GM23338 (cell line): ENCODE measurements at regions not wholly inside any gene's neighbourhood (a gene's known extent, or its start where the extent isn't known, plus 50 kb on each side); places are given as distances from the start of the nearest gene placed in this dataset.

ENCODE experiments used
- ATAC-seq: fragments of 200-7000 bp; cut with Tn5 transposase; 3 replicates; pipeline ENCODE4 v1.9.1; 2020
- DNase-seq: peaks from one replicate; pipeline ENCODE4 v3.0.0-alpha.2; 2015; ENCODE audit warnings: low spot score
- H2AFZ ChIP-seq: fragments of 200-600 bp; sonication (generic); 2 replicates; pipeline ENCODE4 v1.8.0; 2016; ENCODE audit warnings: antibody characterized with exemption, mild to moderate bottlenecking, moderate library complexity
- H3F3A ChIP-seq: fragments of 200-600 bp; sonication (generic); replicated peaks from 2 replicates; pipeline ENCODE4 v1.8.0; 2017; ENCODE audit warnings: antibody characterized with exemption, mixed run types, low read depth
- H3K27ac ChIP-seq: fragments of 200-600 bp; sonication (generic); 2 replicates; pipeline ENCODE4 v1.6.1; 2016; ENCODE audit warnings: low read depth
- H3K27me3 ChIP-seq: fragments of 200-600 bp; sonication (generic); 2 replicates; pipeline ENCODE4 v1.8.0; 2016; ENCODE audit warnings: mild to moderate bottlenecking, mixed run types, moderate library complexity; ENCODE audit not compliant: insufficient read depth
- H3K36me3 ChIP-seq: fragments of 200-600 bp; sonication (generic); 2 replicates; pipeline ENCODE4 v1.8.0; 2016; ENCODE audit warnings: mild to moderate bottlenecking; ENCODE audit not compliant: insufficient read depth
- H3K4me1 ChIP-seq: fragments of 200-600 bp; sonication (generic); 2 replicates; pipeline ENCODE4 v1.8.0; 2016; ENCODE audit warnings: mild to moderate bottlenecking, moderate library complexity; ENCODE audit not compliant: insufficient read depth
- H3K4me2 ChIP-seq: fragments of 200-600 bp; sonication (generic); 2 replicates; pipeline ENCODE4 v1.7.1; 2017; ENCODE audit warnings: mixed run types
- H3K4me3 ChIP-seq: fragments of 200-600 bp; sonication (generic); 2 replicates; pipeline ENCODE4 v1.6.1; 2016; ENCODE audit warnings: mixed run types
- H3K79me2 ChIP-seq: fragments of 200-600 bp; sonication (generic); replicated peaks from 2 replicates; pipeline ENCODE4 v1.8.0; 2017; ENCODE audit warnings: mild to moderate bottlenecking; ENCODE audit not compliant: insufficient read depth
- H3K9me2 ChIP-seq: fragments of 200-600 bp; sonication (generic); 2 replicates; pipeline ENCODE4 v1.8.0; 2017; ENCODE audit not compliant: insufficient read depth
- H4K20me1 ChIP-seq: fragments of 200-600 bp; sonication (generic); replicated peaks from 2 replicates; pipeline ENCODE4 v1.8.0; 2017; ENCODE audit warnings: mild to moderate bottlenecking; ENCODE audit not compliant: insufficient read depth
- H3K27ac Mint-ChIP-seq: 2 replicates; pipeline ENCODE4 v1.8.0; 2020; ENCODE audit warnings: inconsistent platforms, mild to moderate bottlenecking, moderate library complexity, mixed read lengths
- H3K27me3 Mint-ChIP-seq: 3 replicates; pipeline ENCODE4 v1.8.0; 2022; ENCODE audit warnings: low read depth, mild to moderate bottlenecking, moderate library complexity, mixed read lengths, inconsistent platforms; ENCODE audit not compliant: insufficient read depth, poor library complexity
- H3K36me3 Mint-ChIP-seq: 3 replicates; pipeline ENCODE4 v1.8.0; 2021; ENCODE audit warnings: low read depth, mild to moderate bottlenecking, inconsistent platforms, moderate library complexity, mixed read lengths
- H3K4me1 Mint-ChIP-seq: 3 replicates; pipeline ENCODE4 v1.8.0; 2020; ENCODE audit warnings: mild to moderate bottlenecking, inconsistent platforms, mixed read lengths
- H3K4me3 Mint-ChIP-seq: 3 replicates; pipeline ENCODE4 v1.8.0; 2021; ENCODE audit warnings: moderate library complexity, mild to moderate bottlenecking, inconsistent platforms, mixed read lengths
- H3K9me3 Mint-ChIP-seq: 3 replicates; pipeline ENCODE4 v1.8.0; 2020; ENCODE audit warnings: moderate library complexity, mild to moderate bottlenecking, inconsistent platforms, mixed read lengths
- CREB1 ChIP-seq: fragments of 250-450 bp; sonication (Bioruptor Pico); IDR thresholded peaks from 2 replicates; pipeline ENCODE4 v1.5.0; 2020; ENCODE audit warnings: low read depth, mild to moderate bottlenecking, moderate library complexity
- EZH2 ChIP-seq: fragments of 200-600 bp; sonication (generic); IDR thresholded peaks from one replicate; pipeline ENCODE4 v1.8.0; 2017; ENCODE audit warnings: antibody characterized with exemption, mild to moderate bottlenecking, low read depth; ENCODE audit not compliant: unreplicated experiment
- JUNB ChIP-seq: IDR thresholded peaks from one replicate; pipeline ENCODE4 v1.6.1; 2016; ENCODE audit warnings: antibody characterized with exemption; ENCODE audit not compliant: unreplicated experiment
- NANOG ChIP-seq: IDR thresholded peaks from 2 replicates; pipeline ENCODE4 v1.6.1; 2016; ENCODE audit warnings: antibody characterized with exemption, borderline replicate concordance
- ZNF331 ChIP-seq: fragments of 250-450 bp; sonication (Bioruptor Pico); IDR thresholded peaks from 2 replicates; pipeline ENCODE4 v1.5.0; 2020; ENCODE audit warnings: low read depth, mild to moderate bottlenecking, moderate library complexity
- TF ChIP-seq, protein P1 (sequence below): IDR thresholded peaks from one replicate; pipeline ENCODE4 v1.6.1; 2018; ENCODE audit warnings: antibody characterized with exemption; ENCODE audit not compliant: unreplicated experiment
- TF ChIP-seq, protein P2 (sequence below): fragments of 250-450 bp; sonication (Bioruptor Pico); IDR thresholded peaks from 2 replicates; pipeline ENCODE4 v1.5.0; 2020; ENCODE audit warnings: mild to moderate bottlenecking, moderate library complexity
- TF ChIP-seq, protein P3 (sequence below): IDR thresholded peaks from 2 replicates; pipeline ENCODE4 v1.6.1; 2016; ENCODE audit warnings: antibody characterized with exemption

DNA sequence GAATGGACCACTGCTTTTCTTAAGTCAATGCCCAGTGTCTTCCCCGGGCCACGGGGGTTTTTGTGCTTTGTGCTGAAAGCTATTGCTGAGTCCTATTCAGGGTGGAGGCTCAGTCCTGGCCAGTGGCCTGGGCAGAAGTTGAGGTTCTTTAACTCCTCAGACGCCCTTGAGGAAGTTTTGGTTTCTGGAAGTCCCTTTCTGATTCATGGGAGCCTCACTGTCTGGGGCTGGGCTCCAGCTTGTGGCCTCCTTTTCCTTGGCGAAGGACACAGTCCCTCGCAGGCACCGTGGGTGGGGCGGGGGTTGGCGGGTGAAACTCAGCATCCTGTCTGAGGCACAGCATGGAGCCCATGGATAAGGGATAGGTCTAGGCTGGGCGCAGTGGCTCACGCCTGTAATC is 465.2 kb upstream of the HS6ST1 start (continued):
- no peak for TF ChIP-seq EZH2
- no peak for TF ChIP-seq ZNF331 (CRISPR knock-in tag)
- TF ChIP-seq CREB1 (CRISPR knock-in tag) = no peak
- no peak for TF ChIP-seq JUNB
- TF ChIP-seq, protein P1, sequence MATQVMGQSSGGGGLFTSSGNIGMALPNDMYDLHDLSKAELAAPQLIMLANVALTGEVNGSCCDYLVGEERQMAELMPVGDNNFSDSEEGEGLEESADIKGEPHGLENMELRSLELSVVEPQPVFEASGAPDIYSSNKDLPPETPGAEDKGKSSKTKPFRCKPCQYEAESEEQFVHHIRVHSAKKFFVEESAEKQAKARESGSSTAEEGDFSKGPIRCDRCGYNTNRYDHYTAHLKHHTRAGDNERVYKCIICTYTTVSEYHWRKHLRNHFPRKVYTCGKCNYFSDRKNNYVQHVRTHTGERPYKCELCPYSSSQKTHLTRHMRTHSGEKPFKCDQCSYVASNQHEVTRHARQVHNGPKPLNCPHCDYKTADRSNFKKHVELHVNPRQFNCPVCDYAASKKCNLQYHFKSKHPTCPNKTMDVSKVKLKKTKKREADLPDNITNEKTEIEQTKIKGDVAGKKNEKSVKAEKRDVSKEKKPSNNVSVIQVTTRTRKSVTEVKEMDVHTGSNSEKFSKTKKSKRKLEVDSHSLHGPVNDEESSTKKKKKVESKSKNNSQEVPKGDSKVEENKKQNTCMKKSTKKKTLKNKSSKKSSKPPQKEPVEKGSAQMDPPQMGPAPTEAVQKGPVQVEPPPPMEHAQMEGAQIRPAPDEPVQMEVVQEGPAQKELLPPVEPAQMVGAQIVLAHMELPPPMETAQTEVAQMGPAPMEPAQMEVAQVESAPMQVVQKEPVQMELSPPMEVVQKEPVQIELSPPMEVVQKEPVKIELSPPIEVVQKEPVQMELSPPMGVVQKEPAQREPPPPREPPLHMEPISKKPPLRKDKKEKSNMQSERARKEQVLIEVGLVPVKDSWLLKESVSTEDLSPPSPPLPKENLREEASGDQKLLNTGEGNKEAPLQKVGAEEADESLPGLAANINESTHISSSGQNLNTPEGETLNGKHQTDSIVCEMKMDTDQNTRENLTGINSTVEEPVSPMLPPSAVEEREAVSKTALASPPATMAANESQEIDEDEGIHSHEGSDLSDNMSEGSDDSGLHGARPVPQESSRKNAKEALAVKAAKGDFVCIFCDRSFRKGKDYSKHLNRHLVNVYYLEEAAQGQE = no peak

DNA sequence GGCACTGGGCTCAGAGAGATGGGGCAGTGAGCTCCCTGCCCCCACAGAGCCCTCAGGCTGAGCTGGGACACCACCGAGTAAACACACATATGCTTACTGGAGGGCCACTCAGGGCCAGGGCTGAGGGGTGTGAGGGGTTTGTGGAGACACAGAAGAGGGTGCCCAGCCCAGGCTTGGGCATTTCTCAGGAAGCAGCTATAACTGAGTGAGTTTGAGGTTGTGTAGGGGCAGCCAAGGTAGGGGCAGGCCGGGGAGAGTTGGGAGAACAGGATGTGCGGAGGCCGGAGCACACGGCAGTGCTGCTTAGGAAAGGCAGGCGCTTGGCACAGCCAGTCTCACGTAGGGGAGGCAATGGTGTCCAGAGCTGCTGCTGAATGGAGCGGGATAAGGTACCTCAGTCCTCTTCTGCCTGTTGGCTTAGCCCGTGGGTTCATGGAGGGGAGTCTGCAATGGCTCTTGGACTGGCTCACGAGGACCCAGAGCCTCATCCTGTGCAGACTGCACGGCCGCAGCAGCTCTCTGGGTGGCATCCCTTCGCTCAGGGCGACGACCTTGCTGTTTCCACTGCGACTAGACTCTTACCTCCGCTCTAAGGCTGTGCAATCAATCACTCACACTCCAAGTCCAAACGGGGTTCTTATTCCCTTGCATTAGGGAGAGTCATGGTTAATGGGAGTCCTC is 466.1 kb upstream of the HS6ST1 start:
- ATAC-seq = no peak
- no peak overlapping the region for H3K4me2 ChIP-seq
- no peak overlapping the region for H3K27ac Mint-ChIP-seq
- TF ChIP-seq CREB1 (CRISPR knock-in tag) = no peak
- no peak for TF ChIP-seq EZH2
- TF ChIP-seq, protein P2, sequence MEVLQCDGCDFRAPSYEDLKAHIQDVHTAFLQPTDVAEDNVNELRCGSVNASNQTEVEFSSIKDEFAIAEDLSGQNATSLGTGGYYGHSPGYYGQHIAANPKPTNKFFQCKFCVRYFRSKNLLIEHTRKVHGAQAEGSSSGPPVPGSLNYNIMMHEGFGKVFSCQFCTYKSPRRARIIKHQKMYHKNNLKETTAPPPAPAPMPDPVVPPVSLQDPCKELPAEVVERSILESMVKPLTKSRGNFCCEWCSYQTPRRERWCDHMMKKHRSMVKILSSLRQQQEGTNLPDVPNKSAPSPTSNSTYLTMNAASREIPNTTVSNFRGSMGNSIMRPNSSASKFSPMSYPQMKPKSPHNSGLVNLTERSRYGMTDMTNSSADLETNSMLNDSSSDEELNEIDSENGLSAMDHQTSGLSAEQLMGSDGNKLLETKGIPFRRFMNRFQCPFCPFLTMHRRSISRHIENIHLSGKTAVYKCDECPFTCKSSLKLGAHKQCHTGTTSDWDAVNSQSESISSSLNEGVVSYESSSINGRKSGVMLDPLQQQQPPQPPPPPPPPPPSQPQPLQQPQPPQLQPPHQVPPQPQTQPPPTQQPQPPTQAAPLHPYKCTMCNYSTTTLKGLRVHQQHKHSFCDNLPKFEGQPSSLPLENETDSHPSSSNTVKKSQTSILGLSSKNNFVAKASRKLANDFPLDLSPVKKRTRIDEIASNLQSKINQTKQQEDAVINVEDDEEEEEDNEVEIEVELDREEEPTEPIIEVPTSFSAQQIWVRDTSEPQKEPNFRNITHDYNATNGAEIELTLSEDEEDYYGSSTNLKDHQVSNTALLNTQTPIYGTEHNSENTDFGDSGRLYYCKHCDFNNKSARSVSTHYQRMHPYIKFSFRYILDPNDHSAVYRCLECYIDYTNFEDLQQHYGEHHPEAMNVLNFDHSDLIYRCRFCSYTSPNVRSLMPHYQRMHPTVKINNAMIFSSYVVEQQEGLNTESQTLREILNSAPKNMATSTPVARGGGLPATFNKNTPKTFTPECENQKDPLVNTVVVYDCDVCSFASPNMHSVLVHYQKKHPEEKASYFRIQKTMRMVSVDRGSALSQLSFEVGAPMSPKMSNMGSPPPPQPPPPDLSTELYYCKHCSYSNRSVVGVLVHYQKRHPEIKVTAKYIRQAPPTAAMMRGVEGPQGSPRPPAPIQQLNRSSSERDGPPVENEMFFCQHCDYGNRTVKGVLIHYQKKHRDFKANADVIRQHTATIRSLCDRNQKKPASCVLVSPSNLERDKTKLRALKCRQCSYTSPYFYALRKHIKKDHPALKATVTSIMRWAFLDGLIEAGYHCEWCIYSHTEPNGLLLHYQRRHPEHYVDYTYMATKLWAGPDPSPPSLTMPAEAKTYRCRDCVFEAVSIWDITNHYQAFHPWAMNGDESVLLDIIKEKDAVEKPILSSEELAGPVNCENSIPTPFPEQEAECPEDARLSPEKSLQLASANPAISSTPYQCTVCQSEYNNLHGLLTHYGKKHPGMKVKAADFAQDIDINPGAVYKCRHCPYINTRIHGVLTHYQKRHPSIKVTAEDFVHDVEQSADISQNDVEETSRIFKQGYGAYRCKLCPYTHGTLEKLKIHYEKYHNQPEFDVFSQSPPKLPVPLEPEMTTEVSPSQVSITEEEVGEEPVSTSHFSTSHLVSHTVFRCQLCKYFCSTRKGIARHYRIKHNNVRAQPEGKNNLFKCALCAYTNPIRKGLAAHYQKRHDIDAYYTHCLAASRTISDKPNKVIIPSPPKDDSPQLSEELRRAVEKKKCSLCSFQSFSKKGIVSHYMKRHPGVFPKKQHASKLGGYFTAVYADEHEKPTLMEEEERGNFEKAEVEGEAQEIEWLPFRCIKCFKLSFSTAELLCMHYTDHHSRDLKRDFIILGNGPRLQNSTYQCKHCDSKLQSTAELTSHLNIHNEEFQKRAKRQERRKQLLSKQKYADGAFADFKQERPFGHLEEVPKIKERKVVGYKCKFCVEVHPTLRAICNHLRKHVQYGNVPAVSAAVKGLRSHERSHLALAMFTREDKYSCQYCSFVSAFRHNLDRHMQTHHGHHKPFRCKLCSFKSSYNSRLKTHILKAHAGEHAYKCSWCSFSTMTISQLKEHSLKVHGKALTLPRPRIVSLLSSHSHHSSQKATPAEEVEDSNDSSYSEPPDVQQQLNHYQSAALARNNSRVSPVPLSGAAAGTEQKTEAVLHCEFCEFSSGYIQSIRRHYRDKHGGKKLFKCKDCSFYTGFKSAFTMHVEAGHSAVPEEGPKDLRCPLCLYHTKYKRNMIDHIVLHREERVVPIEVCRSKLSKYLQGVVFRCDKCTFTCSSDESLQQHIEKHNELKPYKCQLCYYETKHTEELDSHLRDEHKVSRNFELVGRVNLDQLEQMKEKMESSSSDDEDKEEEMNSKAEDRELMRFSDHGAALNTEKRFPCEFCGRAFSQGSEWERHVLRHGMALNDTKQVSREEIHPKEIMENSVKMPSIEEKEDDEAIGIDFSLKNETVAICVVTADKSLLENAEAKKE (CRISPR knock-in tag) = no peak
- TF ChIP-seq, protein P3, sequence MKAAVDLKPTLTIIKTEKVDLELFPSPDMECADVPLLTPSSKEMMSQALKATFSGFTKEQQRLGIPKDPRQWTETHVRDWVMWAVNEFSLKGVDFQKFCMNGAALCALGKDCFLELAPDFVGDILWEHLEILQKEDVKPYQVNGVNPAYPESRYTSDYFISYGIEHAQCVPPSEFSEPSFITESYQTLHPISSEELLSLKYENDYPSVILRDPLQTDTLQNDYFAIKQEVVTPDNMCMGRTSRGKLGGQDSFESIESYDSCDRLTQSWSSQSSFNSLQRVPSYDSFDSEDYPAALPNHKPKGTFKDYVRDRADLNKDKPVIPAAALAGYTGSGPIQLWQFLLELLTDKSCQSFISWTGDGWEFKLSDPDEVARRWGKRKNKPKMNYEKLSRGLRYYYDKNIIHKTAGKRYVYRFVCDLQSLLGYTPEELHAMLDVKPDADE = no peak
- TF ChIP-seq ZNF331 (CRISPR knock-in tag) = no peak
- no peak for TF ChIP-seq JUNB
- TF ChIP-seq, protein P1 = no peak
- TF ChIP-seq NANOG = no peak

More for the DNA sequence above, 466.1 kb upstream of the HS6ST1 start:
- Mint-ChIP-seq H3K4me3 (no peak overlapping the region), H3K9me3 (peaks cover 2% of the 10 kb centered on the region; the same call in 2 of the 3 replicates), H3K4me1 (peaks cover 14% of the 10 kb centered on the region), H3K27me3 (peaks cover 2% of the 10 kb centered on the region), H3K36me3 (no peaks in the 10 kb centered on the region)
- H3K4me3 ChIP-seq = no peak overlapping the region
- no peaks in the 10 kb centered on the region for H3K79me2 ChIP-seq
- peaks cover 7% of the 10 kb centered on the region; the same call in 1 of the 2 replicates for H3K4me1 ChIP-seq
- no peak overlapping the region for H2AFZ ChIP-seq
- H3K27me3 ChIP-seq = no peaks in the 10 kb centered on the region
- no peaks in the 10 kb centered on the region for H3K36me3 ChIP-seq
- no peak for DNase-seq
- no peaks in the 10 kb centered on the region for H3F3A ChIP-seq
- H3K9me2 ChIP-seq = no peaks in the 10 kb centered on the region
- no peak overlapping the region for H3K27ac ChIP-seq
- no peaks in the 10 kb centered on the region for H4K20me1 ChIP-seq
